ENCODE measurements at regions not wholly inside any gene's neighbourhood (a gene's known extent, or its start where the extent isn't known, plus 50 kb on each side); places are given as distances from the start of the nearest gene placed in this dataset.

GRCh38 chr5:17989567-17990563 lies 355.6 kb downstream of the TAF11L14 start:
- TF ChIP-seq YY1 (IDR thresholded peaks at IDR 0.05; ENCODE audit: insufficient read depth, insufficient read length): no peak
- no peak for TF ChIP-seq SUZ12 (IDR thresholded peaks at IDR 0.05; ENCODE audit: extremely low read depth, insufficient read depth, insufficient read length)
- no peak for TF ChIP-seq ZNF274 (IDR thresholded peaks at IDR 0.05; ENCODE audit: low read depth, low read length)

All from NT2/D1 (cell line).